ENCODE measurements at regions not wholly inside any gene's neighbourhood (a gene's known extent, or its start where the extent isn't known, plus 50 kb on each side); places are given as distances from the start of the nearest gene placed in this dataset.

DNA sequence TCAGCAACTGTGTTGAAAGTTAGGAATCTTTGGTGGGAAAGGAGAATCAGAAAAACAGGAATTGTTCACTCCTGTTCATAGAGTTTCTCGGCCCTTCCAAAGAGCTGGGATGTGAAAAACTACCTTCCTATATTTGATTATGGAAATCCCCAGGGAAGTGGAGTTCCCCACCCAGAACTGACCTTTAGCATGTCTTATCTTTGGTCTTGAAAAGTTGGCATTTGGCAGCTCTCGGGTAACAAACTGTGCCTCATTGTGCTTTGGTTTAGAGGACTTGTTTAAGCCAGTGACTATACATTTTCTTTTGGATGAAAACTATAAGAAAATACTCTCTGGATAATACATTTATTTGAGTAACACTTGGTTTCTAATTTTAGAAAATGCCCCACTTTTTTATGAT, 51.3 kb upstream of the CERS6 start:
- Histone ChIP-seq H3K27me3 (ENCODE audit: control insufficient read depth in 3 of 3, insufficient read depth in 3 of 3, low read depth in 1 of 3, low read length in 3 of 3) (peaks cover 0 to 9% (median 0%) of the 10 kb centered on the region in 3 experiments), H2BK12ac (ENCODE audit: low read length) (no peak overlapping the region), H3K4me3 (ENCODE audit: low read length in 2 of 2) (no peak overlapping the region), H3K27ac (replicated peaks; ENCODE audit: low read length) (no peak overlapping the region), H3K36me3 (replicated peaks in 1 of 2; ENCODE audit: control insufficient read depth in 2 of 2, insufficient read depth in 2 of 2, low read length in 2 of 2) (no peaks in the 10 kb centered on the region), H2AK5ac (ENCODE audit: low read depth, low read length) (no peak overlapping the region), H3K23ac (ENCODE audit: low read depth, low read length, poor library complexity) (no peak overlapping the region), H3K4me2 (ENCODE audit: insufficient read depth, low read length, poor library complexity, severe bottlenecking) (no peak overlapping the region), H3K79me1 (ENCODE audit: low read depth, low read length) (no peaks in the 10 kb centered on the region), H3K14ac (ENCODE audit: low read length) (no peak overlapping the region), H4K91ac (ENCODE audit: low read depth, low read length, poor library complexity) (no peak overlapping the region), H3K18ac (ENCODE audit: low read length) (no peak overlapping the region), H3K4ac (ENCODE audit: low read length) (no peak overlapping the region), H3K9me3 (replicated peaks in 1 of 2; ENCODE audit: control insufficient read depth in 2 of 2, insufficient read depth in 1 of 2, low read depth in 1 of 2, low read length in 2 of 2) (no peaks in the 10 kb centered on the region), H2BK15ac (ENCODE audit: low read length) (no peak overlapping the region), H2AFZ (ENCODE audit: low read length) (no peak overlapping the region), H3K4me1 (ENCODE audit: control insufficient read depth in 2 of 2, insufficient read depth in 1 of 2, low read depth in 1 of 2, low read length in 2 of 2) (no peaks in the 10 kb centered on the region), H2BK5ac (ENCODE audit: low read length) (no peak overlapping the region), H3K9ac (ENCODE audit: low read depth, low read length, poor library complexity) (no peak overlapping the region), H4K8ac (ENCODE audit: low read depth, low read length) (no peak overlapping the region), H2BK120ac (ENCODE audit: low read depth, low read length) (no peak overlapping the region)
- whole genome bisulfite sequencing, 2 donors (ENCODE audit: extremely low coverage in 2 of 2, insufficient read length in 2 of 2, insufficient replicate concordance in 1 of 2), result no CpG with 5 or more reads among the region's 2 CpGs
- no peak for DNase-seq (ENCODE audit: low spot score)

All from neuronal stem cell (in vitro differentiated cells).